ENCODE measurements at regions not wholly inside any gene's neighbourhood (a gene's known extent, or its start where the extent isn't known, plus 50 kb on each side); places are given as distances from the start of the nearest gene placed in this dataset.

DNA sequence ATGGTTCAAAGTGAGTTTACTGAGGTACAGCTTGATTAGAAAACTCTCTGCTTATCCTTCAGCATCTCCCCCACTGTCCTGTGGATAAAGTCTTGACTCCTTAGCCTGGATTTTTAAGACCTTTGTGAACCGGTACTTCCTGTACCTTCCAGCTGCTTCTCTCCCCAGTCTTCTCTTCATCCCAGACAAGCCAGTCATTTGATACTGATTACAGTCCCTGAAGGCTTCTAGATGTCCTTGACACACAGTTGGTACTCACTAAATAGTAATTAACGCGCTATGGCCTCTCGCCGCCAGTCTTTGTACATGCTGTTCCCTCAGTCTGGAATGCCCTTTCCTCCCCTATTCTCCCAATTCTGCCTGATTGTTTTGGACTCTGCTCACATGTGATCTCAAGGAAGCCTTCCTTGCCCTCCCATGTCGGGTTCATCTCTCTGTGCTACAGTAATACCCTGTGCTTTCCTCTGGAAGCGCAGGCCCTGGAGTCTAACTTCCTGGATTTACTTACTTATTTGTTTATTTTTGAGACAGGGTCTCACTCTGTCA, 50.6 kb upstream of the PTGR2 start:
- no peak for DNase-seq (ENCODE audit: low read depth)

DNA sequence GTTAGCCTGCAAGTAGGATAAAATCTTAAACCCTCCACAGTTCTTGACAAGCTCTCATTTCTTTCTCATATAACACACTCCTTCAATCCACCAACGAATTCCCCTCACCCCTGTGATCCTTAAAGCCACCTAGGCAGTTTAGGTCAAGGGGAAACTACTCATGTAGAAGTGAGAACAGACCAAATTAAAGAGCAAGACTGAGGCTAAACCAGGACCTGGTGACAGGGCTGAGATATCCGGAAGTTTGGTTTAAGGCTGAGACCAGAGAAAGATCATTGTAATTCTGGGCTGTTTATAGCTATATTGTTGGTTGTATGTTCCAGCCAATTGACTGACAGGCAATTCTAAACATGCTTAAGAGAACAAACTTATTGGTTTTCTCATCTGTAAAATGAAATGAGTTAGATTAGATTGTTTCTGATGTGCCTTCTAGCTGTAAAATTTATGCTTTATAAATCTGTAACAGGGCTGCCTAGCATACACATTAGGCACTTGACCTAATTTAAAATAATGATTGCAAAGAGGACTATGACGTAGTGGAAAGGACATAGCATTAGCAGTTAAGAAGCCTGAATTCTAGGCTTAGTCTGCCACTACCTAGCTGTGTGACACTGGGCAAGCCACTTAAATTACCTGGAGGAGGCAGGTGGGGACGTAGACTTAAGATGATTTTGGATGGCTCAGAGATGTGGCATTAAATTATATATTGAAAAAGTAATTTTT, 53.9 kb upstream of the PTGR2 start:
- DNase-seq (ENCODE audit: low read depth) = no peak

DNA sequence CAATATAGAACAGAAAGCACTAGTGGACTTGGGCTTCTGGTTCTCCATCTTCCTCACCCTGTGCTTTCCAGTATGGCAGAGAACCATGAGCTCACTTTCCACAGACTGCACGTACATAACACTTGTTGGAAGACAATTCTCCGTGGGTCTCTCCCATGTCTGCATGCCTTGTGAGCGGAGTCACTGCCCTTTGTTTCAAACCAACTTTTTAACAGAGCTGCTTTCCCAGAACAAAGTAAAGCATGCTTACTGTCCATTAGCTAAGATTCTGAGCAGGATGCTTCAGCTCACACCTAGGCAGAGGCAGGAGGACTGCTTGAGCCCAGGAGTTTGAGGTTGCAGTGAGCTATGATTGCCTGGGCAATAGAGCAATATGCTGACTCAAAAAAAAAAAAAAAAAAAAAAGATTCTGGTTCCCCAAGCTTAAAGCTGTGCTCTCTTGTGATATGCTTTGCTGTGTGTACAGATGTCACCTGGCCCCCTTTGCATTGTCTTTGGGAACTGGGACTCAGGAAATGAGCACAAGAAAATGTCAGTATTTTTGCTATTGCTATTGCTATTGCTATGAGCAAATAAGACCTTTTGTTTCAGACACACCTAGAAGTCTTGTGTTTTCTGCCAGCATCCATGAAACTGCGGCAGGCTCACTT, 54.6 kb upstream of the PTGR2 start:
- no peak for DNase-seq (ENCODE audit: low read depth)

DNA sequence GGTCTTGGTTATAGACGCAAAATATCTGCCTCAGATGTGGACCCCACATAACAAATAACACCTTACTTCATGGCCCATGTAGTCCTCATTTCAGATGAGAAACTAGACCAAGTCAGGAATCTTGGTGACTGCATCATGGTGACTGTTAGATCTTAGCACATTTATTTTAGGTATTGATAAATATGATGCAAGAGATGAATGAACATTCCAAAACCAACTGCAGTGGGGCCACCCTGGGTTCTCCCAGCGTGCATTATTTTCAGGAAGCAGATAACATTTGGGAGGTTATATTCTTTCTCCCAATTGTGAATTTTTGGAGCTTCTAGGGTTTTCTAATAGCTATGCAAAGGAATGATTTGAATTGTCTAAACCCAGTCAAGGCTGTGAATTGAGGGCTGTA, 55.2 kb upstream of the PTGR2 start:
- no peak for DNase-seq (ENCODE audit: low read depth)

DNA sequence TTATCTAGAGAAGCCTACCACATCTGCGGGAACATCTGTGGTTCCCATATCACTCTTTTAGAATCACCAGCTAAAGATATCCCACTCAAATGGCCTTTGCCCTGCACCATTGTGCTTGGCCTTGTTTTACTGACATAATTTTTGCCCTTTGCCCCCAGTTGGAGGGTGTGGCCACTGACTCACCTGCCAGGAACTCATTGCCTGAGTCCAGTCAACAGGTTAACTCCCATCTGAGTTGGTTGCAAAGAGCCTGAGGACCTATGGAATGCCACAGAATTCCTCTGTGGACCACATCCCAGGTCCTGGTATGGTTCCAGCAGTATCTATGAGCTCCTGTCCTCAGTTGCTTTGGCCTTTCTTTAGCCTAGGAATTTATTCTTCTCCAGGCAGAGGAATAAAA, 55.7 kb upstream of the PTGR2 start:
- DNase-seq (ENCODE audit: low read depth) = no peak

DNA sequence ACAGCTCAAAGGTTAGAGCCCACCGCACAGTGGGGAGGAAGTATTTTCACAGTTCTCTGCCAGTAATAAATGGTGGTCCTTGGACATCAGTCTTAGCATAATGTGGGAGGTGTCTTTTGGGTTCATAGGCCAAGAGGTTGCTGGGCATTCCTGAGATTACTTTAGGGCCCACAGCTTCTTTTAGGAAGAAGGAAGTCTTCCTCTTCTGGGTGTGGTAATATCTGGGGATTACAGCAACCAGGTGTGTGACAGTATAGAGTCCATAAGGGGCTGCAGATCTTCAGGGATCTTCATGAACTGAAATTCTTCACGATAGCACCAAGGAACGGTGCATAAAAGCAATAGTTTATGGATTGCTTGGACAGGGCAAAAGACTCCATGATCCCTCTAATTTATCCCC, 56.2 kb upstream of the PTGR2 start:
- no peak for DNase-seq (ENCODE audit: low read depth)

DNA sequence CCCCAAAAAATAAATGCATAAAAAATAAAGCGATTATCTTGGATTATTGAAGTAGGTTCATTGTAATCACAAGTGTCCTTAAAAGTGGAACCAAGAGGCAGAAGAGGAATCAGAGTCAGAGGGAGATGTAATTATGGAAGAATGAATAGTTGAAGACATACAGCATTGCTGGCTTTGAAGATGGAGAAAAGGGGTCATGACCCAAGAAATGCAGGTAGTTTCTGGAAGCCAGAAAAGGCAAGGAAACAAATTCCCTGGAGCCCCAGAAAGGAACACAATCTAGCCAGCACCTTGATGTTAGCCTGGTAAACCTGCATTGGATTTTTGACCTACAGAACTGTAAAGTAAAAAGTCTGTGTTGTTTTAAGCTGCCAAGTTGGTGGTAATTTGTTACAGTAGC, 57.5 kb upstream of the PTGR2 start:
- no peak for DNase-seq (ENCODE audit: low read depth)

DNA sequence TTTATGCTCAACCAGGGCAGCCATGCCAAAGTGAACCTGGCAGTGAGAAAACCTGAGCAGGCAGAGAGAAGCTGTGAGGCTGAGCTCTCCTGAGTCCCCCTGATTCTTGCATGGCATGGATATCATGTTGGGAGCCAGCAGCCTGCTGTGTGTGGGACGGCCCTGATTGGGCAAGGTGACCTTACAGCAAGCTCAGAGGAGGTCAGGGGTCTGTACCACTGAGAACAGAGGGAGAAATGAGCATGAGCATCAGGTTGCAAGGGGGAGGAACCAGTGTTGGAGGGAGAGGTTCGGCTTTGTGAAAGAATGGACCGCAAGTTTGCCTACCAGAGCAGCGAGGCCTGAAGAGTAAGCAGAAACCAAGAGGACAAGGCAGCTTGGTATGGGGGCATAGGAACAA, 59.1 kb upstream of the PTGR2 start:
- DNase-seq (ENCODE audit: low read depth) = no peak

DNA sequence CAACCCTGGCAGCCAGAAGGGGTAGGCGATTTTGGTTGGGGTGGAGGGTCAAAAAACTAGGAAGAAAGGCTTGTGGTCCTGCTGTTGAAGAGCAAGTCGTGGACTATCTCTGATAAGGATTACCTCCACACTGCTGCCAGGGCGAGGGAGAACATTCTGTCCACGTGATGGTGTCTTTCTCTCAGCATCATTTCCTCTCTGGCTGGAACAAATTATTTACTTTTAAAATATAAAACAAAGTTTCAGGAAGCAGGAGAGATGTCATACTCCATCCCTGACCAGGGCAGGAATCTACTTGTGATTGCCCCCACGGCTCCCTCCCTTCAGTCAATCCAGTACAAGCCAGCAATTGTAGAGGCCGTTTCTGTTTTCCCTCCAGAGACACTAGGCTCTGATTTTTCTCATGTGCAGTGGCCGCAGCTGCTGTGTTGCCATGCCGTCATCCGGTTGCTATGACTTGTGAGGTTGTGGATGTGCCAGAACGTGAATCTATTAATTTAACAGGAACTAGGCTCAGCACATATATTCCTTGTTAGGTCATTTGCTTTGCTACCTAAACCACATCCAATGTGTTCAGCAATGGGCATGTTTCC, 61.5 kb upstream of the PTGR2 start:
- peak; percentile 97 for DNase-seq (ENCODE audit: low read depth)

DNA sequence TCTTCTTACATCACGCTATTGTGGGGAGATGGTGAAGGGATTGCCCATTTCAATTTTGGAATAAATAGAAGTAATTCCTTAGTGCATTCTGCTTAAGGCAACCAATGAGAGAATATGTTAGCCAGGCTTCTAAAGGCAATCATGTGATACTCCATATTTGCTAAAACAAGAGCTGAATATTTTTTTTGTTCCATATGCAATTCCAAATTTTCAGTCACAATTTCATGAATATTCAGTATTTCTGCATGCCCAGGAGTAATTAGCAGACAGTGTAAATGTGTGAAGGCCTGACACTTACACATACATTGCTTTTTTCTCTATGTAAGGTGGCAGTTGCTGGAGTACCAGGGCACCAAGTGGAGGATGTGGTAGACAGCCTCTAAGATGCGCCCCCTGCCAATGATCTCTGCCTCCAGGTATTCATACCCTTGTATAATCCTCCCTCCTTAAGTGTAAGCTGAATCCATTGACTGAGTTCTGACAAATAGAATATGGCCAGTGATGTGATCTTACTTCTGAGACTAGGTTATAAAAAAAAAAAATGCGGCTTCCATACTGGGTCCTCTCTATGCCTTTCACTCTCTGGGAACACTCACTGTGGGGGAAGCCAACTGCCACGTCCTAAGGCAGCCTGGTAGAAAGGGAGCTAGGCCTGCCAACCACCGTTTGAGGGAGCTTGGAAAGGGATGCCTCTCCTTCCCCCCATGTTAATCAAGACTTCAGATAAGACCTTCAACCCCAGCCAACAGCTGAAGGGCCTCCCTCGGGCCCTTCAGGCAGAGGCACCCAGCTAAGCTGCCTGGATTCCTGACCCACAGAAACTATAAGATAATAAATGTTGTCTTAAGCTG, 62.7 kb upstream of the PTGR2 start:
- DNase-seq (ENCODE audit: low read depth) = no peak

DNA sequence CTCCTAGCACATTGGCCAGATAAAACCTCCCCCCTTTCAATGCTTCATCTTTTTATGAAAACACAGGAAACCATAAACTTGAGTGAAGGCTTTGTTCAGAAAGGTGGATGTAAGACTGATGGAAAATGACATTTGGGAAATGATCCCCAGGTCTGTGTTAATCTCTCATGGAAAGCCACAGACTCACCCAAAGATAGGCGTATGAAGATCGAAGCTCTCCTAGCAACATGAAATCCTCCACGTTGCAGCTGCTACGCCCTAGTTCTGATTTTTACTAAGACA, 63.4 kb upstream of the PTGR2 start:
- DNase-seq (ENCODE audit: low read depth) = no peak

DNA sequence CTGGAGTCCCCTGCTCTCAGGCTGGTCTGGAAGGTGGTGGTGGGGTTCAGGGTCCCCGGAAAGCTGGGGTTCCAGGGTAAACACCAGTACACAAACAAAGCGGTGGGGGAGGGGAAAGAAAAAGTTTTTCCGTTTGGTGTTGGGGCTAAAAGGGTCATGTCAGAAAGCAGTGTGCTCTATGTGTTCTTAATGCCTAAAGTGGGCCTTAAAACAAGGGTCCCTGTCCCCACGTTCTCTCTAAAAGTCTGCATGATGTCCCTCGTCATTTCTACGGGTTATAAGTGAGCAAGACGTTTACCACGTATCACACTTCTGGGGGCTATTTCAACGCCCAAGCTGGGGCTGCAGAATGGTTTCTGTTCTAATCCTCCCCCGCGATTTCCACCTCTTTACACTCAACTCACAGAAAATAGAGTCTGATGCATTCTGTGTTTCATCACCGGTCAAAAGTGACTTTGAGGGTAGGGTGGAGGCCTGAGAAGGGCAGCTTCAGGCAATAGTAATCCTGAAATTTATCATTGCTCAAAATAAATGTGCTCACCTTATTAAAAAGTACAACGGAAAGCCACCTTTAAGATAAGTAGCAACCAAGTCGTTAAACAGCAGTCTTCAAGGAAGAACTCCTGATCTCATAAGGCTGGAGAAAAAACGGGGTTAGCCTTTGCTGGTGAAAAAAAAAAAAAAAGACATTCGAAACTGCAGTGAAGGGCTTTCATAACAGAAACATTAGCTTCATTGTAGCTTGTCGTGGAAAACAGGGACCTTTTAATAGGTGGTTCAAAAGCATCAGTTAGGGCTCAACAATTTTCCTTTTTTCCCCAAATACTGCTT, 63.9 kb upstream of the PTGR2 start:
- no peak for DNase-seq (ENCODE audit: low read depth)

DNA sequence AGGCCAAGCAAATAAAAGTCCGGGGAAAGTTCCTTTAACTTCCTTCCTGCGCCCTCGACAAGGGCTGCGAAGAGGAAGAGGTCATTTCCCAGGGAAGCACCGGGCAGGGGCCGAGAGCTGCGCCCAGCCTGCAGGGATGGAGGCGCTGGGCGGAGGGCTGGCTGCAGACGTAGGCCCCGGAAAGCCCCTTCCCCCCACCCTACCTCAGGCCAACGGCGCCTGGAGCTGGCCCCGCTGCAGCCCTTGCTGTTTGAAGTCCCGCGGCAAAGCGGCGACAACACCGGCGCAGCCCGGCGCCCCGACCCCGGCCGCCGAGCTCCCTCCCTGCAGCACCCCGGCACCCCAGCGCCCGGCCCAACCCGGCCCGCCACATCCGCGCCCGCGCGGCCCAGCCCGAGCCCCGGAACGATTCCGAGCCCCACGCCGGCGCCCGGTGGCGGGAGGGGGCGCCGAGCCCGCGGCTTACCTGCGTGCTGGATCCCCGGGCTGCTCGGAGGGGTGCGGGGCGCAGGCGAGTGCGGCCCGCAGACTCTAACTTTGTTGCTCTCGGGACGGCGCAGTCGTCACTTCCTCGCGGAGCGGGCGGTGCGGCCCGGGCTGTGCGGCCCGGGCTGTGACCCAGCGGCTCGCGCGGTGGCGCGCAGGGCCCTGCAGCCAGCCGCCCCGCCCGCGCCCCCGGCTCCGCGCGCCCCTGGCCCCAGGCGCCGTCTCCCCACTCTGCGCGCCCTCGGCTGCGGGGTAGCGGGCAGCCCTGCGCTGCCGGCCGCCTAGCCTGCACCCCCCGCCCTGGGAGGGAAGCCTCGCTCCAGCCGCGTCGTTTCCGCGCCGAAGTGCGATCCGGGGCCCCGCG, 64.8 kb upstream of the PTGR2 start:
- no peak for DNase-seq (ENCODE audit: low read depth)

DNA sequence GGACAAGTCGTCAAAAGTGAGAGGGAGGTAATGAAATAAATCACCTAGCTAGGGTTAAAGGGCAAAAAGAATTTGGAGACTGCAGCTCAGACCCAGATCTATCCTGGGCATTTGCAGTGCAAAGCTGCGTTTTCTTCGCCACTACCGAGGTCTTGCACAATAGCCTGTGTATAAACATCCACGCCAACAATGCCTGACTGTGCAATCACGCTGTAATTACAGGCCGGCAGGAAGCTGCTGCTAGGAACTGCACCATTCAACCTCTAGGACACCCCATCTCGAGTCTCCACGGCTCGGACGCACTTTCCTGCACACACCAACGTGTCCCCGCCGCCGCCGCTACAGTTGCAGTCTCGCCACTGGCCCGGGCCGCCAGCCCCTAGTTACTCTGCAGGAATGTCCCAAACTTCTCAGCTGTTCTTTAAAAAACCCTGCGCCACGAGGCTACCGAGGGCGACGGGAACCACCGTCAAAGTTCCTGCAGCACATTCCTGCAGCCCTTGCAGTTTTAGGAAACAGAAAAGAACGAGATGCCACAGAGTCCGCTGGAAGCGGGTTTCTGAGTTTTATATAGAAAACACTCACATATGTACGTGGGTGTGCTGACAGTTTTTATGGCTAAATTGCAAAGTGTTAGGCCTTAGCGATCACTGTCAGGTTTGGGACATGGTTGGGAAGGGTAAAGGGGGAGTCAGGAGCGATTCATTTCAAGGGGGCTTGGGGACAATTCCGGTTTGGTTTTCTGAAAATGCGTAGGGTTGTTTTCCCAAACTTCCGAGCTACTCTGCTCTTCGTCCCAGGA, 65.6 kb upstream of the PTGR2 start:
- peak; percentile 86 for DNase-seq (ENCODE audit: low read depth)

DNA sequence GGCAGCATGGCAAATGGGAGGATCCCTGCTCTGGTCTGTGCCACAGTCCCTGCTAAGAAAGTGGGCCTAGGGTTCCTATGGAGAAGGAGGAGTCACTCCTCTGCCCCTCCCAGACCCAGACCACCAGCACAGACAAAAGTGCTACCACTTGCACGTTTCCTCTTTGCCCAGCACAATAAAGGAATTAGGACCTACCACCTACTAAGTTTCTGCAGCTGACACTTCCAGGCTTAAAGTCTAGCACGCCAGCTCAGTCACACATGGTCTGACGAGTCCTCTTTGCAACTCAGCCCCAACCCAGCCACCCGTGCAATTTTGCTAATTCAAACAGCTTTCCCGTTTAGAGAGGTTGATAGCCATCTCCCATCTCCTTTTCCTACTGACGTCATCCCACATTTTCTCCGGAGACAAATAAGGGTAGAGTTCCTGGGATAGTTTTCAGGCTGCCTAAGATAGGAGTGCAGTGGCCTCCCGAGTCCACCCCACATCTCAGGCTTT, 66.2 kb upstream of the PTGR2 start:
- peak; percentile 76 for DNase-seq (ENCODE audit: low read depth)

DNA sequence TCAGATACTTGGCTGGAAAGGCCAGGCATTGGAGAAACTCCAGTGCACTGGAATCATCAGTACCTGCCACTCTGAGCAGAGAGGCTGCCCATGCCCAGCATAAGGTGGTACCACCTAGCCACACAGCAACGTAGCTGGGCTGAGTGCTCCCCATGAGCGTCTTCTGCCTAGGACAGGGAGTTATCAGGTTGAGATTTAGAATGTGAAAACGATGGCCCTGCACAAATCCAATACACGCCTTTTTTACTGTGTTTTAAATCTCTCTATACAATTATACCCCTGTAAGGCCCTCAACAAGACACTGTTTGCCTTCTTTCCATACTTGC, 66.7 kb upstream of the PTGR2 start:
- DNase-seq (ENCODE audit: low read depth) = no peak

DNA sequence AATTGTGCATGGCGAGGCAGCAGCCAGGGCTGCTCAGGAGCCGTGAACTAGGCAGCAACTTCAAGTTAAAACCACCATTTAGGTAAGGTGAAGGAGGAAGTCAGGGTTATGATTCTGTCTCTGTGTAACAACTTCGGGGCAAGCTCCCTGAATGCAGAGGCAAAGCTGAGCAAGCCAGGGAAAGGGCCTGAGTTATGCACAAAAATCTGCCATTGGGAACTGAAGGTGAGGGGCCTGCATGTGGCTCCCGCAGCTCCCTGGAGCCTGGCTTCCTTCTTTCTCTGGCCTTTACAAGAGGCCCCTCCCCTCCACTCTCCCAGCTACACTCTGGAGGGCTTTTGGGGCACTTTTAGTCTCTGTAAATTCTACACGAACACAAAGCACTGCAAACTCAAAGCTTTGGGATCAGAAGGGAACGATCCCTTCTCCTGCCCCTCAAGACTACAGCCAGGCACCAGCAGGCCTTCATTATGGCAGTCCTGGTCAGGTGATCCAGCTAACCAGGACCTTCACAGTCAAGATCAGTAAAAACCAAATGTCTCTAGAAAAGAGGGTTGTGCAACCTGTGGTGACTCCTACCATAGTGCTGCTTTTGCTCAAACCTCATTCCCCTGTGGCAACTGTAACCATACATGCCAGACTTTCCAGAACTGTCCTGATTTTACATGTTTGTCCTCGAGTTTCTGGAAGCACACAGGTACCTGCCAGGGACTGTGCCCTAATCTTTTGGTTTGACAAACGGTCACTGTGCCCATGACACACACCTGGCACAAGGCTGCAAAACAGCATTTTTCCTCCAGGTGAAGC, 67.2 kb upstream of the PTGR2 start:
- DNase-seq (ENCODE audit: low read depth) = peak; percentile 67

DNA sequence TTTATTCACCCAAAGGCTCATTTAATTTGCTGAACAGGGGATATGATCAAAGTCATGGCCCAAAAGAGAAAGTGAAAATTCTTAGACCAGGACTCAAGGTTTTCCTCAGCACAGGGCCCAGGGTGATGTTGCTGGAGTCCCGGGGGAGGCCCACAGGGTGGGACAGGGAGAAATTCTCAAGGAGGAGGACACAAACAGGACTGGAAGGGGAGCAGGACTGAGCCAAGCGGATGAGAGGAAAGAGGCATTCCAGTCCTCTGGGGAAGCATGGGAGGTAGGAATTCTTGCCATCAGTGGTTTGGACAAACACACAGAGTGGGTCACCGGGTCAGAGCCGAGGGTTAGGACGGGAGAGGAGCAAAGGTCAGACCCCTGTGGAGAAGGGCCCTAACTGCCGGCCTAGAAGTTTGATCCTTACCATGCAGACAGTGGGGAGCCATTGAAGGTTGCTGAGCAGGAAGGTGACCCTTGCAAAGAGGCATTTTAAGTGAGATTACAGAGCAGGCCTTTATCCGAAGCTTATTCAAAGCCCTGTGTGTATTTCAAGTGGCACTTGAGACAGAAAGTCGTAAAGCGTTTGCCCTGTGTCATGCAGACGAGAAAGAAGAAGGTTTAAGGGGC, 68.4 kb upstream of the PTGR2 start:
- no peak for DNase-seq (ENCODE audit: low read depth)

DNA sequence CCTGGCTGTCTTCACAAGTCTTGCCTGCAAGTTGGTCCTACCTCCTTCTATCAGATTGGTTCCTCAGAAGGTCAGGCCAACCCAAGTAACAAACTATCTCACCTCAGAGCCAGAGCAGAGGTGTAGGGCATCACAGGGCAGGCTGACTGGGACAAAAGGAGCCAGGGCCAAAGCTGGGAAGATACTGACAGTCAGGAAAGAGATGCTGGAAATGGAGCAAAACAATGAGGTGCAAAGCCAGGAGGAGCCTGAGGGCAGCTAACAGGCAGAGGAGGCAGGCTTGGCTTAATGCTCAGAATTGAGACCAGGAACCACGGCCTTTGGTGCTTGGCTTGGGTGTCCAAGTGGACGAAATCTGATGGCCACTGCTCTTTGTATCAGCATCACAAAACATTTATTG, 68.4 kb upstream of the PNMA1 start:
- no peak for DNase-seq (ENCODE audit: low read depth)

All from stromal cell of bone marrow (primary cell).